ENCODE measurements at regions not wholly inside any gene's neighbourhood (a gene's known extent, or its start where the extent isn't known, plus 50 kb on each side); places are given as distances from the start of the nearest gene placed in this dataset.

DNA sequence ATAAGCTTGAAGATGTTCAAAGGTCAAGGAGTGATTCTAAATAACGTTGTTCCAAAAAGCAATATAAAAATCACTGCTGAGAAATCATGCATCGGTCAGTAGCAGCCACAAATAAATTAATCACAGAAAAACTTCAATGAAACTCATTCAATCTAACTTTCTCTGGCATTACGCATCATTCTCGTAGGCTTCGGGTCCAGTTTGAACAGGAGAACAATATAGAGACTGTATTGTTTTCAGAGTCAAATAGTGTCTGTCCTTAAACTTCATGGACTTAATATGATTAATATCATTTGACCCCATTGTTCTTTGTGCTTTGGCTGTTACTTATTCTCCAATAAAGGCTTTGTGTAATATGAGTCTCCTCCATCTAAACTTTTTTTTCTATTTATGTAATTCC lies 200.4 kb downstream of the C6orf118 start:
- TF ChIP-seq, protein P1, sequence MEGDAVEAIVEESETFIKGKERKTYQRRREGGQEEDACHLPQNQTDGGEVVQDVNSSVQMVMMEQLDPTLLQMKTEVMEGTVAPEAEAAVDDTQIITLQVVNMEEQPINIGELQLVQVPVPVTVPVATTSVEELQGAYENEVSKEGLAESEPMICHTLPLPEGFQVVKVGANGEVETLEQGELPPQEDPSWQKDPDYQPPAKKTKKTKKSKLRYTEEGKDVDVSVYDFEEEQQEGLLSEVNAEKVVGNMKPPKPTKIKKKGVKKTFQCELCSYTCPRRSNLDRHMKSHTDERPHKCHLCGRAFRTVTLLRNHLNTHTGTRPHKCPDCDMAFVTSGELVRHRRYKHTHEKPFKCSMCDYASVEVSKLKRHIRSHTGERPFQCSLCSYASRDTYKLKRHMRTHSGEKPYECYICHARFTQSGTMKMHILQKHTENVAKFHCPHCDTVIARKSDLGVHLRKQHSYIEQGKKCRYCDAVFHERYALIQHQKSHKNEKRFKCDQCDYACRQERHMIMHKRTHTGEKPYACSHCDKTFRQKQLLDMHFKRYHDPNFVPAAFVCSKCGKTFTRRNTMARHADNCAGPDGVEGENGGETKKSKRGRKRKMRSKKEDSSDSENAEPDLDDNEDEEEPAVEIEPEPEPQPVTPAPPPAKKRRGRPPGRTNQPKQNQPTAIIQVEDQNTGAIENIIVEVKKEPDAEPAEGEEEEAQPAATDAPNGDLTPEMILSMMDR (IDR thresholded peaks at IDR 0.05; ENCODE audit: insufficient read depth, low read length, poor library complexity, severe bottlenecking), result no peak
- DNase-seq (ENCODE audit: extremely low read depth, insufficient read length), result no peak
- Histone ChIP-seq H3K27me3 (replicated peaks; ENCODE audit: control insufficient read depth, insufficient read depth, low read length) (no peaks in the 10 kb centered on the region), H3K36me3 (ENCODE audit: control insufficient read depth, insufficient read depth, low read length) (no peaks in the 10 kb centered on the region), H3K4me3 (replicated peaks; ENCODE audit: low read depth, low read length) (no peak overlapping the region)

DNA sequence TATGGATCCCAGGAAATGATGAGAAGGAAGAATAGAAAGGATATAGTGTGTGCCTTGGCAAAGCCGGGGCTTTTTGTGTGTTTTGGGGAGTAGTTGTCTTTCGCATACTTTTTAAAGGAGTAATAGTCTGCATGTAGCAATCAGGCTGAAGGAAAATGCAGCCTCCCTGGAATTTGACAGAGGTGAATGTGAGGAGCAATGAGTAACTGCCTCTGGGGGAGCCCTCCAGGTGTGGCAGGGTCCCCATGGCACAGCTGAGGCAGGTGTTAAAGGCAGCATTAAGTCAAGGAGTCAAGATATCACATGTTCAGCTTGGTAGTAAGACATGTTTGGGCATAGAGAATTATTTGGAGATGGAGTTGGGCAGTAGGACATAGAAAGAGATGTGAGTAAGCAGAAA lies 203.1 kb downstream of the C6orf118 start:
- TF ChIP-seq, protein P1 (IDR thresholded peaks at IDR 0.05; ENCODE audit: insufficient read depth, low read length, poor library complexity, severe bottlenecking), result no peak
- H3K27me3 ChIP-seq (replicated peaks; ENCODE audit: control insufficient read depth, insufficient read depth, low read length), result no peaks in the 10 kb centered on the region
- H3K36me3 ChIP-seq (ENCODE audit: control insufficient read depth, insufficient read depth, low read length), result no peaks in the 10 kb centered on the region
- no peak overlapping the region for H3K4me3 ChIP-seq (replicated peaks; ENCODE audit: low read depth, low read length)
- no peak for DNase-seq (ENCODE audit: extremely low read depth, insufficient read length)

DNA sequence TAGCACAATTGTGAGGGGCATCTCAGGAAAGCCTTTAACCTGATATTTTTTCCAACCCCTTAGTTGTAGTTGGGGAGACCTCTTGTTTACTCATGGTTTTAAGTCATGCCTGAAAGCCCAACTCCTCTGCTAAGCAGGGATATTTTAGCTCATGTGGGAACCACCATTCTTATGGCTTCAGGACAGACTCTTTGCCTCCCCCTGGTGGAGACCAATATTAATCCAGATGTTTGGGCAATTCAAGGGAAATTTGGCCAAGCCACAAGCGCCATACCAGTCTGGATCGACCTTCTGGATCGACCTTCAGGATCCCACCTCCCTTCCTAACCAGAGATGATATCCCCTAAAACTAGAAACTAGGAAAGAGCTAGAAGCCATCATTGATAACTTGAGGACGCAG lies 211.2 kb downstream of the C6orf118 start:
- Histone ChIP-seq H3K27me3 (replicated peaks; ENCODE audit: control insufficient read depth, insufficient read depth, low read length) (no peaks in the 10 kb centered on the region), H3K4me3 (replicated peaks; ENCODE audit: low read depth, low read length) (no peak overlapping the region), H3K36me3 (ENCODE audit: control insufficient read depth, insufficient read depth, low read length) (no peaks in the 10 kb centered on the region)
- no peak for DNase-seq (ENCODE audit: extremely low read depth, insufficient read length)
- TF ChIP-seq, protein P1 (IDR thresholded peaks at IDR 0.05; ENCODE audit: insufficient read depth, low read length, poor library complexity, severe bottlenecking), result peak; percentile 25

DNA sequence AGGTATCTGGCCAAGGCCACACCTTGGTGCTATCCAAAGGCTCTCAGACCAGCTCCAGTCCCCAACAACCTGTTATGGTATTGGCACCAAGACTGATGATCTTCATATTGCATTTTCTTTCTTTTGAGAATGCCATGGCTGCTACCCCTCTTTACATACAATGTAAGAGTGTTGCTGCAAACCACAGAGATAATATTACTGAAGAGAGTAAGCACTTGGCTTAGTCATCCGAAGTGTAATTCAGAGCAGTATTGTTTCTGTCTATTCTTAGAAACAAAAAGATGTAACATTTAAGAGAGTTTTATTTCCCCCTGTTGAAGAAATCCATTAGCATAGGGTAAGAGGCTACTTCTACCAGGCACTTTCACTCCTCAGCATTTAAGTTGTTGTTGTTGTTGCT lies 212.5 kb downstream of the C6orf118 start:
- H3K27me3 ChIP-seq (replicated peaks; ENCODE audit: control insufficient read depth, insufficient read depth, low read length), result no peaks in the 10 kb centered on the region
- H3K36me3 ChIP-seq (ENCODE audit: control insufficient read depth, insufficient read depth, low read length), result no peaks in the 10 kb centered on the region
- no peak overlapping the region for H3K4me3 ChIP-seq (replicated peaks; ENCODE audit: low read depth, low read length)
- TF ChIP-seq, protein P1 (IDR thresholded peaks at IDR 0.05; ENCODE audit: insufficient read depth, low read length, poor library complexity, severe bottlenecking), result no peak
- DNase-seq (ENCODE audit: extremely low read depth, insufficient read length), result no peak

DNA sequence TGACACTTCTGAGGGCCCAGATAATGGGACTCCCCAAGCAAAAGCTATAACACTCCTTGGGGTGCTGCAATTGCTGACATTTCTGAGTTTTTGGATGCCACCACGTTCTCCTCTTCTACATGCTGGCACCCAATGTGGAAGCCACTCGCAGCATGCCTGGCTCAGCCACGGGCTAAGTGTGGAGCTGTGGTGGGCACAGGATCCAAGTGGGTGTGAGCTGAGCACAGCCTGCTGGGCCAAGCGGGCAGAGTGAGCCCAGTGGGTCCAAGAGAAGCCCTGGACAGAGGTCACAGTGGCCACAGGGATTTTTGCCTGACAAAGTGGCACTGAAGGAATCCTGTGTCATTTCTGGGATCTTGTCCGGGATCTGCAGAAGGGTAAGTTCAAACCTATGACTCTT lies 213.2 kb downstream of the C6orf118 start:
- TF ChIP-seq, protein P1 (IDR thresholded peaks at IDR 0.05; ENCODE audit: insufficient read depth, low read length, poor library complexity, severe bottlenecking), result no peak
- DNase-seq (ENCODE audit: extremely low read depth, insufficient read length), result no peak

DNA sequence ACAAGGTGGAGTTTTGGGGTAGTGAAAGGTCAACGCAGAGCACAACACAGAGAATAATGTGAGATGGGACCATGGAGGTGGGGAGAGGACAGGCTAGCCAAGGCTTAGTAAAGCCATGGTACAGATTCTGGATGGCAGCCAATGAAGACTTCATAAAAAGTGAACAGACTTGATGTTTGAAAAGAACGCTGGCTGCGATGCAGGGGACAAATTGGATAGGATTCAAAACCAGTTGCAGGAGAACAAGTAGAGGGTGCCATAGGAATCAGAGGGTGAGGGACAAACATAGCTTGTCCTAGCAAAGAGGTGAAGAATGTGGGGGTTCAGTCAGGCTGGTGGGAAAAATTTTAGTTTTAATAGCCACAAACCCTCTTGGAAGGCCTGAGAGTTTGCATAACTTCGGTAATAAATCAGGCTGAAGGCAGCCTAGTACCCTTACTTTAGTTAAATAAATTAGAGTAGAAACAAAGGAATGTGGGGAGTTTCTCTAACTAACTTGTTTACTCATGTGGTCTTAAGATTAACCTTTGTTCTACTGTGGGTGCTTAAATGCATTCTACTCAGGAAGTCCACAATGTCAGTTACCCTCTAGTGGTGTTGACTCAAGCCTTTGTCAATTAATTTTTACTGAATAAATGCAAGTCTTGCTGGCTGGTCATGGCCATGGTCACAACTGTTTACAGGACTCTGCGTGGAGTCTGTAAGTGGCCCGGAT lies 216.4 kb downstream of the C6orf118 start:
- Histone ChIP-seq H3K36me3 (ENCODE audit: control insufficient read depth, insufficient read depth, low read length) (no peaks in the 10 kb centered on the region), H3K27me3 (replicated peaks; ENCODE audit: control insufficient read depth, insufficient read depth, low read length) (no peaks in the 10 kb centered on the region), H3K4me3 (replicated peaks; ENCODE audit: low read depth, low read length) (no peak overlapping the region)
- DNase-seq (ENCODE audit: extremely low read depth, insufficient read length), result no peak
- TF ChIP-seq, protein P1 (IDR thresholded peaks at IDR 0.05; ENCODE audit: insufficient read depth, low read length, poor library complexity, severe bottlenecking), result no peak

More for the DNA sequence above, 213.2 kb downstream of the C6orf118 start:
- Histone ChIP-seq H3K36me3 (ENCODE audit: control insufficient read depth, insufficient read depth, low read length) (no peaks in the 10 kb centered on the region), H3K27me3 (replicated peaks; ENCODE audit: control insufficient read depth, insufficient read depth, low read length) (no peaks in the 10 kb centered on the region), H3K4me3 (replicated peaks; ENCODE audit: low read depth, low read length) (no peak overlapping the region)

All from GM06990 (cell line).